D721Med (cell line): ENCODE measurements at regions not wholly inside any gene's neighbourhood (a gene's known extent, or its start where the extent isn't known, plus 50 kb on each side); places are given as distances from the start of the nearest gene placed in this dataset.
A peak's percentile ranks its signal among the peaks of the same experiment; 100 is the strongest.
"Not testable (repeated sequence)": the region's sequence is repeated elsewhere in the genome, so short reads cannot be mapped to it uniquely, and the experiment has no call there.

Source experiments
- DNase-seq: peaks from one replicate; pipeline ENCODE4 v3.0.0; 2011; ENCODE audit warnings: low spot score; ENCODE audit not compliant: insufficient read length
- FAIRE-seq: peaks from 2 replicates; lab custom pipeline; 2011; peaks lifted over from hg19 to GRCh38; lab: Jason Lieb, UNC
- CTCF ChIP-seq: IDR thresholded peaks from 2 replicates; pipeline ENCODE4 v1.5.1; 2012; ENCODE audit warnings: mild to moderate bottlenecking, control low read depth; ENCODE audit not compliant: insufficient read depth; ENCODE audit errors: missing control alignments

- DNase-seq, FAIRE-seq: not testable (repeated sequence)
Observed at GRCh38 chr16:29267055-29267619, 139.4 kb downstream of the NPIPB11 start.

- not testable (repeated sequence) for FAIRE-seq, DNase-seq
Observed at GRCh38 chr16:29266612-29267011, 139.9 kb downstream of the NPIPB11 start.

- FAIRE-seq, DNase-seq: not testable (repeated sequence)
Observed at GRCh38 chr16:29265255-29265853, 141.2 kb downstream of the NPIPB11 start.

- FAIRE-seq, DNase-seq: not testable (repeated sequence)
Observed at GRCh38 chr16:29264080-29264837, 142.3 kb downstream of the NPIPB11 start.

GRCh38 chr16:29262725-29263124, 143.8 kb downstream of the NPIPB11 start:
- FAIRE-seq, DNase-seq: not testable (repeated sequence)

GRCh38 chr16:29261427-29262248, 144.9 kb downstream of the NPIPB11 start:
- not testable (repeated sequence) for DNase-seq, FAIRE-seq

GRCh38 chr16:29260683-29261426, 145.7 kb downstream of the NPIPB11 start:
- not testable (repeated sequence) for DNase-seq, FAIRE-seq

GRCh38 chr16:29259635-29260457, 146.7 kb downstream of the NPIPB11 start:
- not testable (repeated sequence) for DNase-seq, FAIRE-seq

GRCh38 chr16:29258946-29259634, 147.4 kb downstream of the NPIPB11 start:
- FAIRE-seq, DNase-seq: not testable (repeated sequence)

- DNase-seq, FAIRE-seq: not testable (repeated sequence)
- TF ChIP-seq CTCF, result peak; percentile 50
Observed at GRCh38 chr16:29257419-29258336, 148.8 kb downstream of the NPIPB11 start.
